ENCODE measurements at regions not wholly inside any gene's neighbourhood (a gene's known extent, or its start where the extent isn't known, plus 50 kb on each side); places are given as distances from the start of the nearest gene placed in this dataset.

DNA sequence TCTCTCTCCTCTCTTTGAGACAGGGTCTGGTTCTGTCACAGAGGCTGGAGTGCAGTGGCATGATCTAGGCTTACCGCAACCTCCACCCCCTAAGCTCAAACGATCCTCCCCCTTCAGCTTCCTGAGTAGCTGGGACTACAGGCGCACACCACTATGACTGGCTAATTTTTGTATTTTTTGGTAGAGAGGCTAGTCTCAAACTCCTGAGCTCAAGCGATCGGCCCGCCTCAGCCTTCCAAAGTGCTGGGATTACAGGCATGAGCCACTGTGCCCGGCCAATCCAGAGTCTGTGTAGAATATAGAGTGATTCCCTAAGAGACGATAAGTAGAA lies 65.8 kb upstream of the RPH3AL start:
- Mint-ChIP-seq H3K9me3 (ENCODE audit: low read depth) (no peaks in the 10 kb centered on the region), H3K4me3 (ENCODE audit: low read depth) (no peak overlapping the region), H3K27ac (peak overlapping the region; percentile 20), H3K27me3 (peaks cover 6% of the 10 kb centered on the region), H3K36me3 (ENCODE audit: insufficient read depth) (peaks cover 2% of the 10 kb centered on the region), H3K4me1 (ENCODE audit: low read depth) (no peaks in the 10 kb centered on the region)
- DNase-seq (ENCODE audit: low spot score, unreplicated experiment): no peak
- TF ChIP-seq, protein P1, sequence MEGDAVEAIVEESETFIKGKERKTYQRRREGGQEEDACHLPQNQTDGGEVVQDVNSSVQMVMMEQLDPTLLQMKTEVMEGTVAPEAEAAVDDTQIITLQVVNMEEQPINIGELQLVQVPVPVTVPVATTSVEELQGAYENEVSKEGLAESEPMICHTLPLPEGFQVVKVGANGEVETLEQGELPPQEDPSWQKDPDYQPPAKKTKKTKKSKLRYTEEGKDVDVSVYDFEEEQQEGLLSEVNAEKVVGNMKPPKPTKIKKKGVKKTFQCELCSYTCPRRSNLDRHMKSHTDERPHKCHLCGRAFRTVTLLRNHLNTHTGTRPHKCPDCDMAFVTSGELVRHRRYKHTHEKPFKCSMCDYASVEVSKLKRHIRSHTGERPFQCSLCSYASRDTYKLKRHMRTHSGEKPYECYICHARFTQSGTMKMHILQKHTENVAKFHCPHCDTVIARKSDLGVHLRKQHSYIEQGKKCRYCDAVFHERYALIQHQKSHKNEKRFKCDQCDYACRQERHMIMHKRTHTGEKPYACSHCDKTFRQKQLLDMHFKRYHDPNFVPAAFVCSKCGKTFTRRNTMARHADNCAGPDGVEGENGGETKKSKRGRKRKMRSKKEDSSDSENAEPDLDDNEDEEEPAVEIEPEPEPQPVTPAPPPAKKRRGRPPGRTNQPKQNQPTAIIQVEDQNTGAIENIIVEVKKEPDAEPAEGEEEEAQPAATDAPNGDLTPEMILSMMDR (IDR thresholded peaks at IDR 0.05; ENCODE audit: unreplicated experiment): no peak

DNA sequence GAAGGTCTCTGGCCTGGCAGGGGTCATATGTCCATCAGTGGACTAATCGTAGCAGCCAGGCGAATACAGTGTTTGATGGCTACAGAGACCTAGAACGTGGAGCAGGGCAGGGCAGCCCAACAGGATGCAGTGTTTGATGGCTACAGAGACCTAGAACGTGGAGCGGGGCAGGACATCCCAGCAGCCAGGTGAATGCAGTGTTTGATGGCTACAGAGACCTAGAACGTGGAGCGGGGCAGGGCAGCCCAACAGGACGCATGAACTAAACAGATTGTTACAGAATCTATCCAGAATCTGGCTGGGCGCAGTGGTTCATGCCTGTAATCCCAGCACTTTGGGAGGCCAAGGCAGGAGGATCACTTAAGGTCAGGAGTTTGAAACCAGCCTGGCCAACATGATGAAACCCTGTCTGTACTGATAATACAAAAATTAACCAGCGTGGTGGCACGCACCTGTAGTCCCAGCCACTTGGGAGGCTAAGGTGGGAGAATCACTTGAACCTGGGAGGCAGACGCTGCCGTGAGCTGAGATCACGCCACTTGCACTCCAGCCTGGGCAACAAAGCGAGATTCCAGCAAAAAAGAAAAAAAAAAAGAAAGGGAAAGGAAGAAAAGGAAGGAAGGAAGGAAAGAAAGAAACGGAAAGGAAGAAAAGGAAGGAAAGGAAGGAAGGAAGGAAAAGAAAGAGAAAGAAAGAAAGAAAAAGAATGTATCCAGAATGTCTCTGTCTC lies 65.2 kb upstream of the RPH3AL start:
- TF ChIP-seq, protein P1 (IDR thresholded peaks at IDR 0.05; ENCODE audit: unreplicated experiment): no peak
- Mint-ChIP-seq H3K36me3 (ENCODE audit: insufficient read depth) (peaks cover 2% of the 10 kb centered on the region), H3K4me1 (ENCODE audit: low read depth) (no peaks in the 10 kb centered on the region), H3K9me3 (ENCODE audit: low read depth) (no peaks in the 10 kb centered on the region), H3K27me3 (peaks cover 3% of the 10 kb centered on the region), H3K4me3 (ENCODE audit: low read depth) (no peak overlapping the region), H3K27ac (no peak overlapping the region)
- no peak for DNase-seq (ENCODE audit: low spot score, unreplicated experiment)

DNA sequence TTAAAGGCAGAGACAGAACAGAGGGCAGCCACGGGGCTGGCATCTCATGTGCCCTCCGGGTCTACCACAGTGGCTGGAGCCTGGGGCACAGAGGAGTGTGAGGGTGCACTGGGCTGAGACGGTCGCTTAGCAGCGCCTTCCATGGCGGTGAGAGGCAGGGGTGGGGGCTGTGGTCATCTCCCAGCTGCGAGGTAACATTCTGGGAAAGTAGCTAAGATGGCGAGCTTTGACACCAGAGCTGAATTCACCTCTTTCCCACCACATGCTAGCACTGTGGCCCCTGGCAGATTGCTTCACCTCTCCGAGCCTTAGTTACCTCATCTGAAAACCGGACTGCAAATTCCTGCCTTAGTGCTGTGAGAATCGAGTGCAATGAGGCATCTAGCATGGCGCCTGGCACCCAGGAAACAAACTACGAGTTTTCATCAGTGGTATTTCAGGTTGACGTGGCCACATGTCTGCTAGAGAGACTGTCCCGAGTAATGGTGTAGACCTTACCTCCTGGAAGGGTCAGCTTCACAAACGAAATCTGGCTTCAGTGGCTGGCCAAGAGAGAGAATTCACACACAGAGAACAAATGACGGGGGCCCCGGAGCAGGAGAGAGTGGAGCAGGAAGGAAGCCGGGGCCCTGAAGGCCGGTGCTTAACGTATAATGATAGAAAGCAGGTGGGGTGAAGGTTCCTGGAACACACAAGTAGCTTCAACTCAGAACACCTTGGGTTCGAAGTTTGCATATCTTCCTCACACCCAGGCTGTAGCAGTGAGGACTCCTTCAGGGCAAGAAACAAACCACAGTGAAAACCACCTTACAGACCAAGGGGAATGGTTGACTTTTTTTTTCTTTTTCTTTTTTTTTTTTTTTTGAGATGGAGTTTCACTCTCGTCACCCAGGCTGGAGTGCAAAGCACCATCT lies 63.9 kb upstream of the RPH3AL start:
- Mint-ChIP-seq H3K4me3 (ENCODE audit: low read depth) (no peak overlapping the region), H3K36me3 (ENCODE audit: insufficient read depth) (peaks cover 6% of the 10 kb centered on the region), H3K4me1 (ENCODE audit: low read depth) (peaks cover under 1% of the 10 kb centered on the region), H3K27me3 (no peaks in the 10 kb centered on the region), H3K9me3 (ENCODE audit: low read depth) (no peaks in the 10 kb centered on the region), H3K27ac (no peak overlapping the region)
- DNase-seq (ENCODE audit: low spot score, unreplicated experiment): no peak
- TF ChIP-seq, protein P1 (IDR thresholded peaks at IDR 0.05; ENCODE audit: unreplicated experiment): no peak

DNA sequence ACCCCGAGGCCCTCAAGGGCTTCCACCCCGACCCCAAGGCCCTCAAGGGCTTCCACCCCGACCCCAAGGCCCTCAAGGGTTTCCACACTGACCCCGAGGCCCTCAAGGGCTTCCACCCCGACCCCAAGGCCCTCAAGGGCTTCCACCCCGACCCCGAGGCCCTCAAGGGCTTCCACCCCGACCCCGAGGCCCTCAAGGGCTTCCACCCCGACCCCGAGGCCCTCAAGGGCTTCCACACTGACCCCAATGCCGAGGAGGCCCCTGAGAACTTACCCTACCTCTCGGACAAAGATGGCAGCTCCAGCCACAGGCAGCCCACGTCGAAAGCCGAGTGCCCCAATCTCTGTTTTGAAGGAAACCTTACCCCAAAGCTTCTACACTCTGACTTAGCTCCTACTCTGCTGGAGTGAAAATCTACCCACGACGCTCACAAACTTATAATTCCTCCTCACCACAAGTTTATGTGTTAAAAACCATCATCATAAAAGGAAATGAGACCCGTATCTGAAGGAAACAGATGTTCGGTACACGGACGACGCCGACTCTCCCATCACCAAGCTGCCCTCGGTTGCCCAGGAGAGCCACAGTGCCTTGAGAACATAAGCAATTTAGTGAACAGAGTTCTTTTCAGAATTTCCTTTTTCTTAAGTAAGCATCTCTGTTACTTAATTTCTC lies 61.2 kb upstream of the RPH3AL start:
- no peaks in the 10 kb centered on the region for H3K27me3 Mint-ChIP-seq
- no peak overlapping the region for H3K4me3 Mint-ChIP-seq (ENCODE audit: low read depth)
- peaks cover 12% of the 10 kb centered on the region for H3K4me1 Mint-ChIP-seq (ENCODE audit: low read depth)
- H3K27ac Mint-ChIP-seq: no peak overlapping the region
- DNase-seq (ENCODE audit: low spot score, unreplicated experiment): no peak
- TF ChIP-seq, protein P1 (IDR thresholded peaks at IDR 0.05; ENCODE audit: unreplicated experiment): no peak
- peaks cover 4% of the 10 kb centered on the region for H3K9me3 Mint-ChIP-seq (ENCODE audit: low read depth)
- peaks cover 8% of the 10 kb centered on the region for H3K36me3 Mint-ChIP-seq (ENCODE audit: insufficient read depth)

DNA sequence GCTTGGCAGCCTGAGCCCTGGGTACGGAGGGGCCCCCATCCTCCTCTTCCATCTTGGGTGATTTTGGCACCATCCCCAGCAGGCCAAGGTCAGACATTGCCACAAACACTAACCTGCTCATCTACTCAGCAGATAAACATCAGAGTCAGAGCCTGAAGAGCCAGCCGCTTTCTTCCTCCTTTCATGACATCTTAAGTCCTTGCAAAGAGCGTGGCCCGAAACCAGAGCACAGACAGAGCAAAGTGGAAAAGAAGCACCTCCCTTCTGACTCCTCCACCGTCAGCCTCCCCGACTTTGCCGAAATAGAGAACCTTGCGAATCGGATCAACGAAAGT lies 60.4 kb upstream of the RPH3AL start:
- peaks cover 12% of the 10 kb centered on the region for H3K4me1 Mint-ChIP-seq (ENCODE audit: low read depth)
- no peaks in the 10 kb centered on the region for H3K27me3 Mint-ChIP-seq
- TF ChIP-seq, protein P1 (IDR thresholded peaks at IDR 0.05; ENCODE audit: unreplicated experiment): no peak
- H3K36me3 Mint-ChIP-seq (ENCODE audit: insufficient read depth): peaks cover 8% of the 10 kb centered on the region
- no peak overlapping the region for H3K27ac Mint-ChIP-seq
- peaks cover 4% of the 10 kb centered on the region for H3K9me3 Mint-ChIP-seq (ENCODE audit: low read depth)
- no peak overlapping the region for H3K4me3 Mint-ChIP-seq (ENCODE audit: low read depth)
- DNase-seq (ENCODE audit: low spot score, unreplicated experiment): no peak

Data from progenitor cell of endocrine pancreas (in vitro differentiated cells).